Daoy (cell line): ENCODE measurements at regions not wholly inside any gene's neighbourhood (a gene's known extent, or its start where the extent isn't known, plus 50 kb on each side); places are given as distances from the start of the nearest gene placed in this dataset.
A peak's percentile ranks its signal among the peaks of the same experiment; 100 is the strongest.

Experiments used
- DNase-seq: peaks from one replicate; pipeline ENCODE4 v3.0.0-alpha.2; 2015; ENCODE audit warnings: low read depth

DNA sequence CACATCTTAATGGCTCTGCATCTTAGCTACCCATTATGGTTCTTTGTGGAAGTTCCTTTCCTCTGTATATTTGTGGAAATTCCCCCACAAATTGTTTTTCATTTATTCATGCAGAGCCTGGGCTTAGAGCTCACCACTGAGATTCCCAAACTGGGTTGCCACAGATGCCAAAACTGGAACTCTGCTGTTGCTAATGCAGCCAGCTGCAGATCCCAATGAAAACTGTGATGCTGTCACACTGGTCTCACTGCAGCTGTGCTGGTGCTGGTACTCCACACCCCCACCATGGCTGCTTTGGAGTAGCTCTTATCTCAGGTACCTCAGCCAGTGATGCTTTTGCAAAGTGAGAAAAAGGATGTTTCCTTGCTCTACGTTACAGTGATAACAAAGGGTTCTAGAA lies 87.7 kb downstream of the DCK start:
- DNase-seq: no peak

DNA sequence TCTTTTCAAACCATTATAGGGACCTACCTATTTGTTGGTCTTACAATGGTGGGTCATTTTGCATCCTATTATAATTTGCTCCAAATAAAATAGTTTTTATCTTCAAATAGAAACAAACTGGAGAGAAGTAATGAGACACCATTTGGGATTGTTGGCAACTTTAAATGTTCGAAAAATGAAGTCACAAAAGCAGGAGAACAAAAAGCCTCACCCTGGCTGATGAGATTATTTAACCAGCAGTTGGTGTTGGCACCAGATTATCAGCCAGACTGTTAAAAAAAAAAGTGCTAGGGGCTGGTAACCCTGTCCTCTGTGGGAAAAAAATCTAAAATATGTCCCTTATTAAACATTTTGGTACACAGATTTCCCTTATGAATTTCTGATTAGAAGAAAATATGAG lies 100.3 kb downstream of the DCK start:
- no peak for DNase-seq

DNA sequence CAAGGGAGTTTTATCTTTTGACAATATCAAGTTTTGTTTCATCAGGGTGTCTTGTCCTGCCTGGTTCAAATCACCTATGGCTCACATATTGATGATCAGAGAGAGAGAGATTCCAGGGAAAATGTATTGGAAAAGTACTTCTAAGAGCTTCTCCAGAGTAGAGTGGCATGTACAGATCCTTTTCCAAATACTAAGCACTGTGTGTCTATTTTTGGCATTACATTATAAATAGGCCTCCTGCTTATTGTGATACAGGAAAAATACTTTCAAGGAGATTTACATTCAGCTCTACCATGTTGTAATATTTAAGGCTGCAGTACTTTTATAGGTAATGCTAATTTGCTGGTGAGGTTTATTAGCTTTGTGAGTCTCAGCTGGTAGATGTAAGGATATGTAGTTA lies 100.8 kb downstream of the DCK start:
- no peak for DNase-seq

DNA sequence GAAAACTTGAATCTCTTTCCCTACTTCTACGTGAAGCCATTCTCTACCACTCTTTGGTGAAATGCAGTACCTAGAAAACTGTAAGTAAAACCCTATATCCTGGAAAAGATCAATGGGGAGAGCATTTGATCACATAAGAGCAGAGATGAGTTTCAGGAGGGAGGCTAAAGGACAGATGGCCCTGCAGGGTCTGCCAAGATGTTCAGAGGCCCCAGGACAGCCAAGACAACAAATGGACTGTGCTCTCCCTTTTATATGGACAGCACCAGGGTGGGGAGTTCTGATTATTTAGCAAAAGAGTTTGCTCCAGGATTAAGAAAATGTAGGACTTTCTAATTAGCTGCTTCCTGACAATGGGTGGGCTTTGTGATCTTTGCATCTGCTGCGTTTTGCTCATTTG lies 101.7 kb downstream of the DCK start:
- no peak for DNase-seq

DNA sequence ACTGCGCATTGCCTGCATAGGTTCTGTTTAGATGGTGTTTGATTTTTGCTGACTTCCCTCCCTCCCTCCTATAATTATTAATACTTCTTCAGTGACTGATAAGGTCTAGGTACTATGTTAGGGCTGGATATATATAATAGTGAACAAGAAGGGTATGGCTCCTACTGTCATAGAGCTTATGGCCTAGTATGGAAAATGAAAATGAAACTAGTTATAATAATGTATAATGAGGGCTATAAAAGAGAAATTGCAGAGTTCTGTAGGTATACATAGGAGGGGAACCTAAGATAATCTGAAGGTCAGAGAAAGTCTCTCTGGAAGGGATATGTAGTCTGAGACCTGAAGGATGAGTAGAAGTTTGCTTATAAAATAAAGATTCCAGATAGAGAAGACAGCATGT lies 102.1 kb downstream of the DCK start:
- no peak for DNase-seq

DNA sequence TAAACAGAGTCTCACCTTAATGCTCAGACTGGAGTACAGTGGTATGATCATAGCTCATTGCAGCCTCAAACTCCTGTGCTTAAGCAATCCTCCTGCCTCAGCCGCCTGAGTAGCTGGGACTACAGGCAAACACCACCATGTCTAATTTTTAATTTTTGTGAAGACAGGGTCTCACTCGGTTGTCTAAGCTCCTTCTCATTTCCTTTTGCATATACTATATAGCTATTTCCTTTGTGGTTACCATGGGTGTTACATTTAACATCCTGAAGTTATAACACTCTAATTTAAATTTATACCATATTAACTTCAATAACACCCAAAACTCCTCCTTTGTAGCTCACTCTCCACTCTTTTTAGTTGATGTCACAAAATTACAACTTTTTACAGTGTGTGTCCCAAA lies 114.3 kb downstream of the DCK start:
- DNase-seq: no peak

DNA sequence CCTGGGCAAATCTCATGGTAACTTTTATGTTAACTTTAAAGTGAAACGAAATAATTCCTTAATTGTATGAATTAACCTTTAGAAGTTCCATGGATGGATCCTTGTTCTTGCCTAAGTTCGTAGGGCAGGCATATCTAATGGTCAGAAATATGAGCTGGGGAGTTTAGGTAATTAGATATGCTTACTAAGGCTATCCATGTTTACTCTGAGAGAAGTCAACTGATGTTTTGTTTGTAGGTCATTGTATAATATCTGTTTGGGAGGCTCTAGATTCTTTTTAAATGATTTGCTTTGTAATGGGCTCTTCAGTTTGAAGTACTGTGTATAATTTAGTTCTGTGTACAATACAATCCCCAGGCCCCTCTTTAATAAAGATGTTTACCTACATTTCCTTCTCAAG lies 117.0 kb downstream of the DCK start:
- DNase-seq: no peak

DNA sequence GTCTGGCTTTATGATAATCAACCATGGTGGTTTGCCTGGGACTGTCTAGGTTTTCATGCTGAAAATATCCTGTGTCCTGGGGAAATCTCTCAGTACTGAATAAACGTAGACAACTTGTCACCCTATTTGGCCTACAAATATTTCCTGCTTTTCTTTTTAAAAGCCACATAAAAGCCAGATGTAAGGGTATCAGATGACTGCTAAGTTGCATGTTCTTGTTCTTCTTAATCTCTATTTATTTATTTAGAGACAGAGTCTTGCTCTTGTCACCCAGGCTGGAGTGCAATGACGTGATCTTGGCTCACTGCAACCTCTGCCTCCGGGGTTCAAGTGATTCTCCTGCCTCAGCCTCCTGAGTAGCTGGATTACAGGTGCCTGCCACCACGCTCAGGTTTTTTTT lies 117.7 kb downstream of the DCK start:
- DNase-seq: peak; percentile 9

DNA sequence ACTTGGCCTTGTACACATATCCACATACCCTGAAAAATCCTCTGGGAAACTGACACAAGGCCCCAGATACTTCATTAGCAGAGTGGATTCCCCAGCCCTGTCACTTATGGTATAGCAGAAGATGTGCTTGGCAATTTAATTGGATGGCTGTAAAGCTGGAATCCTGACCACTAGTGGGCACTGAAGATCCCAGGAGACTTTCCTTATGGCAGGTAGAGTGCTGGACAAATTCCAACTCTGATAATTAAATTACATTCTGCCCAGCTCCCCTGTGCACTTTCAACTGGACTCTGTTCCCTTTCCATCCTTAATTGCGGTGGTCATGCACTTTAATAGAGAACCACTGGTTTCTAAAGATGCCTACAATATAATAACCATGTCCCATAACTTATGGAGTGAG lies 119.8 kb downstream of the DCK start:
- DNase-seq: no peak

DNA sequence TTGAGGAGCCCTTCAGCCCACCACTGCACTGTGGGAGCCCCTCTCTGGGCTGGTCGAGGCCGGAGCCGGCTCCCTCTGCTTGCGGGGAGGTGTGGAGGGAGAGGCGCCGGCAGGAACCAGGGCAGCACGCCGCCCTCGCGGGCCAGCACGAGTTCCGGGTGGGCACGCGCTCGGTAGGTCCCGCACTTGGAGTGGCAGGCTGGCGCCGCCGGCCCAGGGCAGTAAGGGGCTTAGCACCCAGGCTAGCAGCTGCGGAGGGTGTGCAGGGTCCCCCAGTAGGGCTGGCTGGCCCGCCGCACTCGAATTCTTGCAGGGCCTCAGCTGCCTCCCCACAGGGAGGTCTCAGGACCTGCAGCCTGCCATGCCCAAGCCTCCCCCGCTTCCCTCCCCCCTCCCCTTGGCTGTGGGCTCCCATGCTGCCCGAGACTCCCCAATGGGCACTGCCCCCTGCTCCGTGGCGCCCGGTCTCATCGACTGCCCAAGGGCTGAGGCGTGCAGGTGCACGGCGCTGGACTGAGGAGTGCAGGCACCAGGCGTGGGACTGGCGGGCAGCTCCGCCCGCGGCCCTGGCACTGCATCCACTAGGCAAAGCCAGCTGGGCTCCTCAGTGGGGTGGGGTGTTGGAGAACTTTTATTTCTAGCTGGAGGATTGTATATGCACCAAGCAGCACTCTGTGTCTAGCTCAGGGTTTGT lies 127.5 kb downstream of the DCK start:
- no peak for DNase-seq

DNA sequence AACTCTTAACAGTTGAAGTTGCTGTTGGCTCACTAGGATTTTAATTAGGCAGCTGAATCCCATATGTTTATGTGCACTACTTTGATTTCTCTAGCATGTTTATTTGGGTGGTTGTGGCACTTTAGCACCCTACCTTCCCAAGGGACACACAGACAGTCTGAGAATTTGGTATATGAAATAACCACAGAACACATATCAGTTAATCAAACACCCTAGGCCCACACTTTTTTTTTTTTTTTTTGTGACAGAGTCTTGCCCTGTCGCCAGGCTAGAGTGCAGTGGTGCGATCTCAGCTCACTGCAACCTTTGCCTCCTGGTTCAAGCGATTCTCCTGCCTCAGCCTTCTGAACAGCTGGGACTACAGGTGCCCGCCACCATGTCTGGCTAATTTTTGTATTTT lies 130.5 kb downstream of the DCK start:
- DNase-seq: no peak

DNA sequence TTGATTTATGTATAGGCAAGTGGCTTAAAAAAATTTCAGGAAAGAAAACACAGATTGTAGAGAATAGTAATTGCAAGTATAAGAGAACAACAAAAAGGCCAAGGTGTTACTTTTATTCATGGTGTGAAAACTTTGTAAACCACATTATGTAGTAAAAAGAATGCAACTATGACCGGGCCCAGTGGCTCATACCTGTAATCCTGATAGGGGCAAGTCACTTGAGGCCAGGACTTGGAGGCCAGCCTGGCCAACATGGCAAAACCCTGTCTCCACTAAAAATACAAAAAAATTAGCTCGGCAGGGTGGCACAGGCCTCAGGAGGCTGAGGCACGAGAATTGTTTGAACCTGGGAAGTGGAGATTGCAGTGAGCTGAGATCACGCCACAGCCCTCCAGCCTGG lies 131.7 kb downstream of the DCK start:
- DNase-seq: no peak

DNA sequence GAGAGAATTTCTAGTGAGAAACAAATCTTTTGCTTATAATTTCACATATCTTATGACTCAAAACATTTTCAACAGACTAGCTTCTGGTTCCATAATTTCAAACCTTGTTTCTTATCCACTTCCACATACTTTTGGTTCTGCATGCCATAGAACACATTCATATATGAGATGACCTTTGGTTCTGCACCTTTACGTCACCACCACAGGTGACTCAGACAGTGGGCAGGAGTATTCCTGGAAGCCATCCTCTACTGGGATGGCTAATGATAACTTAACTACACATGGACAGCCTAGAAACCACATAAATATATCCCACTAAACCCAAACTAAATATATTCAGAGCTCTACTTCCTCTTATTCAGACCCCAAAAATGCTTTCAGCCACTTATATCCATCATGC lies 133.3 kb downstream of the DCK start:
- peak; percentile 87 for DNase-seq

DNA sequence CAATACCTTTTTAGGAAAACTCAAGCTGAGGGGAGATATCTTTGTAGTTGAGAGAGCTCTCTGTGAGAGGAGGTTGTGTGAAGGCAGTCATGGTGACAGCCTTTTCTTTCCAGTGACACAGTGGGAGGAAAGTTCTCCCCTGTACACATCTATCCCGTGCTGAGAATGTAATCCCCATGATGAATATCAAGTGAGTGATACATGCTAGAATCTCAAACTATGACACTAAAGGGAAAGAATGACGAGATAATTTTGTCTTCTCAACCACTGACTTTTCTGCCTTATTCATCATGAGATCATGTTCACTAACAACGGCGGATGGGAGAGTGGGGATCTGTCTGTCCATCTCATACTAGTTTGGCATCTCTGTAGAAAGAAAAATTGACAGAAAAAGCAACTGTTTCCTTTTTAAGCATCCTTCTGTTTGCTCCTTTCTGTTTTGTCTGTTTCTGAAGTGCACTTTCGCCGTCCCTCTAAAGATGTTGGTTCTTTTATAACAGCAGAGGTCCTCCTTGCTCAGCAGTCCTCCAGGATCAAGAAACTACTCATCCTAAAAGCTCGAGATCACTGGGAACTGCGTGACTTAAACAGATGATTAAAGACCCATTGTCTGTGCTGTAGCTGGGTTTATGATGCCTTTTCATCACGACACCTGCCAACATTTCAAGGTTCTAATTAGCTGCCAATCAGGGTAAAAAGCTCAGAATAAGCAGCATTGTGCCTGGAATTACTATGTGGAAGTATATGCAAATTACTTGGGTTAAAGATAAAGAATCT lies 137.6 kb downstream of the DCK start:
- peak; percentile 31 for DNase-seq

DNA sequence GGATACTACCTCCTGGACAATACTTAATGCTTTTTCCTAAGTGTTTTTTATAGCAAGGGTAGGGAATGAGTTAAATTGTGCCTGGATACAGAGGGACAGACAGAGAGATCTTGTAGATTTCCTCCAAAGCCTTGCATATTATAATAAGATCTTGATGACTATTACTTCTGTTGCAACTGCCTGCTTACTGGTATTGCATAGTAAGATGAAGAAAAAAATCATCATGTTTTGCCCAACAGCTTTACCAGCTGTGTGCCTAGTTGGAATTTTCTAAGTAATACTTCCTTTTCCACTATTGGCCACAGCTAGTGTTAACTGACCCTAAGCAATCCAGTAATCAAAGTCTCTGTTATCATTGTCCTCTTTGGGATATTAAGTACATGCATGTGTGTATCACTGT lies 139.0 kb downstream of the DCK start:
- no peak for DNase-seq

DNA sequence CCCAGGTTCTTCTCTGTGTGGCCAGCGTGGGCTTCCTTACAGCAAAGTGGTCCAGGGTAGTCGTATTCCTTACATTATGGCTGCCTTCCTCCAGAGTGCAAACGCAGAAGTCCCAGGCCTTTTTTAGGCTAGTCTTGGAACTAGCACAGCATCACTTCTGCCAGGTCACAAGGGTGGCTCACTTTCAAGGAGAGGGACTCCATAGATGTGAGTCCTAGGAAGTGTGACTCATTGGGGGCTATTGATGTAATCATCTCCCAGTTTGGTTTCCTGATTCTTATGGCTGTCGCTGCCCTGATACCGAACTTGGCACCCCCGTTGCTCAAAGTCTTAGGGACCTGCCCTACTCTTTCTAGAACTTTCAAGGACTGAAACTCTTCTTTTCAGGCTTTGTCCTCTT lies 140.0 kb downstream of the DCK start:
- DNase-seq: peak; percentile 9

DNA sequence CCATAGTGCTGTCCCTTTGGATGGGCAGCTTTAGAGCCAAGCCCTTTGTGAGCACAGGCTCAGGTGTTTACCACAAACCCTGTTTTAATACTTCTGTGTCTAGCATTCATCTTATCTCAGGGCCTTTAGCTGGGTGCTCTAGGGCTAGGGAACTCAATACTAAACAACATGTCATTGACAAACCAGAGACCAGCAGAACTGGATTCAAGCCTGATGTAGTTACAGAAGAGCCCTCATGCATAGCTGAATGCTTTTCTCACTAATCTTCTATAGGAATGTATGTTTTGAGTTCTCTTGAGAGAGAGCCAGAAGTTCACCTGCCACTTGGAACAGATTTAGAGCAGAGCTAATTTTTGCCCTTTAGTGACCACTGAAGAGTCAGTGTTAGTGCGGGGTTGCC lies 142.6 kb downstream of the DCK start:
- no peak for DNase-seq

DNA sequence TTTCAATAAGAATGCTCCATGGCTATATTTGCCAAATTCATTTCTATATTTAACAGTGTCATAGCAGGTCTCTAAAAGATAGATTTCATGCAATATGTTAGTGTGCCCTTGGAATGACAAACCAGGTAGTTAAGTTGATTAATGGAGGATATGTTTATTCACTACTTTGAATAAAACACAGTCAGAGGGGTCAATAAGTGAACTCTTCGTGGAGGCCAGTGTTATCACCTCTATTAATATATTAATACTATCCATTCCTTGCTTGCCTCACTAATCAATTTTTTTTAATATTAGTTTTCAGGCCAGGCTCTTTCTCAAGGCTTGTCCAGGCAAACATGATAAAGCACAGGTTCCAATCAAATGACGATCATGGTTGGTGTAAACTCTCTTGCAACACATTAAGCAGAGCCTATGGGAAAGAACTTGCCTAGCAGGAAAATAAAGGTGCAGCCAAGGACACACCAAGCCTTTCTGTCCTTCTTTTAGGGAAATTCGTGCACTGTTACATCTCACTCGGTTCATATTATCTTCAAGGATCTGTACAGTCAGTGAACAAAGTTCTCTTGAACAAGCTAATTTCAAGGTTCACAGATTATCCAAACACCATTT lies 144.7 kb downstream of the DCK start:
- DNase-seq: no peak

DNA sequence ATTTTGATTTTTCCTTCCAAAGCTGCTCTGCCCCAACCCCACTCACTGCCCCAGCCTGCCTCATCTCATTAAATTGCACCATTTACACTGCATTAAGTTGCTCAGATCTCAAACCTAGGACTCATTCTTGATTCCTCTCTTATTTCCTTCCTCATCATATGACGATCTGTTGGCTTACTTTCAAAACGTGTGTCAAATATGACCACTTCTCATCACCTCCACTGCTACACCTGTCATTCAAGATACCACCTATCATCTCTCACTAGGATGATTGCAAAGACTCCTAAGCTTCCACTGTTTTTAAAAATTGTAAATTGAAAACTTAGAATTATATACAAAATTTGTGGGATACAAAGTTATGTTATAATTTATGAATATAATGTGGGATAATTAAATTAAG lies 147.1 kb downstream of the DCK start:
- no peak for DNase-seq

DNA sequence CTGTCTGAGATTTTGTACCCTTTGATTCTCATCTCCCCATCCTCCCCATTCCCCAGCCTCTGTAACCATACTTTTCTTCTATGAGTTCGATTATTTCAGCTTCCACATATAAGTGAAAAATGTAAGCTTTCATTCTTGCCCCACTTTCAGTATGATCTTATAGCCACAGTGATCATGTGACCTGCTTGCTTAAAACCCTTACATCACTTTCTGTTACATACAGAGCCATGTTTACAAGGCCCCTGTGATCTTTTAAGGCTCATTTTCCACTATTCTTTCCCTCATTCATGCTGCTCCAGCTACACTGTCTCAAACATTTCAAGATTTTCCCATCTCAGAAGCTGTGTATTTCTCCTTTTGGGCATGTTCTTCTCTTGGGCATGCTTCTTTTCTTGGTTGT lies 147.7 kb downstream of the DCK start:
- no peak for DNase-seq

DNA sequence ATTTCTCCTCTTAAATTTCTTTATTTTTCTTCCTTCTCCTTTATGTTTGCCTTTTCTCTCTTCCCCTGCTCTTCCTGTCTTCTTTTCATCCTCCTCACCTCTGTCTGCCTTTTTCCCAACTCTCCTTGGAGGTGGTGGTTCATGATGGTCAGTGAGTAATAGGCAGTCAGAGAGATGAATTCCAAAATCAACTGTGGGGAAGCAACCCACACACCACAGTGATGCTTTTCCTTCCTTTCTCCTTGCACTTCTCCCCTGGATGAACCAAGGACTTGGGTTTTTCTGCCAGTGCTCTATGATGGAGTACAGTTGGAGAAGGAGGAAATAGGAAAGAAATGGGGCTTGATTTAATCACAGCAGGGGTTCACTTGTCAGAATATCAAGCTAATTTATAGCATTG lies 153.8 kb downstream of the DCK start:
- peak; percentile 8 for DNase-seq

DNA sequence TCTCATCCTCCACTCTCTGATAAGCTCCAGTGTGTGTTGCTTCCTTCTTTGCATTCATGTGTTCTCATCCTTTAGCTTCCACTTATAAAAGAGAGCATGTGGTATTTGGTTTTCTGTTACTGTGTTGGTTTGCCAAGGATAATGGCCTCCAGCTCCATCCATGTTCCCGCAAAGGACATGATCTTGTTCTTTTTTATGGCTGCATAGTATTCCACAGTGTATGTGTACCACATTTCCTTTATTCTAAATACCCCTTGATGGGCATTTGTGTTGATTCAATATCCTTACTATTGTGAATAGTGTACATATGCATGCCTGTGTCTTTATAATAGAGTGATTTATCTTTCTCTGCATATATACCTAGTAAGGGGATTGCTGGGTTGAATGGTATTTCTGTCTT lies 155.1 kb downstream of the DCK start:
- no peak for DNase-seq

DNA sequence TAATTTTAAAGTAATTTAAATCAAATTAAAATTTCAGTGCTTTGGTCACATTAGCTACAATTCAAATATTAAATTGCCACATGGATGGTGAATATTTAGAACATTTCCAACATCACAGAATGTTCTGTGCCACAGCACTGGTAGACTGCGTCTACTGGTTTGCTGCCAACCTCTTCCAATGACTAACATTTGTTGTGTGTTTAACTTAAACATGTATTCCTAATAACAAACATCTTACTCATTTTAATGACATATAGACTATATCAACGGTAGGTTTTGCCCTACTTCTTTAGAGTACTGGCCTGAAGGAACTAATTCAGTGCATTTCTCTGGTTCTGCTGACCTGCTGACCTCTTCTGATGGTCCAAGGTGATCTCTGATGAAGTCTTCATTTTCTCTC lies 157.6 kb downstream of the DCK start:
- no peak for DNase-seq
